ENCODE measurements at regions not wholly inside any gene's neighbourhood (a gene's known extent, or its start where the extent isn't known, plus 50 kb on each side); places are given as distances from the start of the nearest gene placed in this dataset.
"Not testable (repeated sequence)": the region's sequence is repeated elsewhere in the genome, so short reads cannot be mapped to it uniquely, and the experiment has no call there.

- no peak overlapping the region for H3K27ac ChIP-seq (ENCODE audit: low read depth, low read length)
- H3K4me1 ChIP-seq (ENCODE audit: control insufficient read depth, insufficient read depth, low read length), result no peaks in the 10 kb centered on the region
These were observed 110.6 kb upstream of the ADAMTS3 start for GRCh38 chr4:72679666-72680065.

GRCh38 chr4:72677886-72678285 lies 108.9 kb upstream of the ADAMTS3 start:
- Histone ChIP-seq H3K4me1 (ENCODE audit: control insufficient read depth, insufficient read depth, low read length) (no peaks in the 10 kb centered on the region), H3K4me3 (ENCODE audit: low read depth, low read length) (no peak overlapping the region), H3K27ac (ENCODE audit: low read depth, low read length) (no peak overlapping the region), H3K9me3 (ENCODE audit: control insufficient read depth, insufficient read depth, low read length) (no peaks in the 10 kb centered on the region), H3K27me3 (ENCODE audit: control insufficient read depth, insufficient read depth, low read length) (no peaks in the 10 kb centered on the region), H3K9ac (ENCODE audit: low read depth, low read length) (no peak overlapping the region), H3K36me3 (ENCODE audit: control insufficient read depth, insufficient read depth, low read length) (no peaks in the 10 kb centered on the region)

More at GRCh38 chr4:72679666-72680065, 110.6 kb upstream of the ADAMTS3 start:
- Histone ChIP-seq H3K27me3 (ENCODE audit: control insufficient read depth, insufficient read depth, low read length) (no peaks in the 10 kb centered on the region), H3K4me3 (ENCODE audit: low read depth, low read length) (no peak overlapping the region), H3K9ac (ENCODE audit: low read depth, low read length) (no peak overlapping the region), H3K9me3 (ENCODE audit: control insufficient read depth, insufficient read depth, low read length) (no peaks in the 10 kb centered on the region), H3K36me3 (ENCODE audit: control insufficient read depth, insufficient read depth, low read length) (no peaks in the 10 kb centered on the region)

- H3K4me3 ChIP-seq (ENCODE audit: low read depth, low read length), result no peak overlapping the region
- H3K36me3 ChIP-seq (ENCODE audit: control insufficient read depth, insufficient read depth, low read length), result no peaks in the 10 kb centered on the region
- no peaks in the 10 kb centered on the region for H3K9me3 ChIP-seq (ENCODE audit: control insufficient read depth, insufficient read depth, low read length)
- no peak overlapping the region for H3K27ac ChIP-seq (ENCODE audit: low read depth, low read length)
- H3K27me3 ChIP-seq (ENCODE audit: control insufficient read depth, insufficient read depth, low read length), result no peaks in the 10 kb centered on the region
- H3K9ac ChIP-seq (ENCODE audit: low read depth, low read length), result no peak overlapping the region
- no peaks in the 10 kb centered on the region for H3K4me1 ChIP-seq (ENCODE audit: control insufficient read depth, insufficient read depth, low read length)
These were observed 108.2 kb upstream of the ADAMTS3 start for GRCh38 chr4:72677265-72677664.

GRCh38 chr4:72671980-72672379 lies 103.0 kb upstream of the ADAMTS3 start:
- H3K9ac ChIP-seq (ENCODE audit: low read depth, low read length), result no peak overlapping the region
- no peaks in the 10 kb centered on the region for H3K36me3 ChIP-seq (ENCODE audit: control insufficient read depth, insufficient read depth, low read length)
- H3K27me3 ChIP-seq (ENCODE audit: control insufficient read depth, insufficient read depth, low read length), result no peaks in the 10 kb centered on the region
- no peak overlapping the region for H3K27ac ChIP-seq (ENCODE audit: low read depth, low read length)
- H3K4me3 ChIP-seq (ENCODE audit: low read depth, low read length), result no peak overlapping the region
- no peaks in the 10 kb centered on the region for H3K9me3 ChIP-seq (ENCODE audit: control insufficient read depth, insufficient read depth, low read length)
- peaks cover 6% of the 10 kb centered on the region; the same call in 1 of the 2 replicates for H3K4me1 ChIP-seq (ENCODE audit: control insufficient read depth, insufficient read depth, low read length)

GRCh38 chr4:72670521-72670920 lies 101.5 kb upstream of the ADAMTS3 start:
- H3K36me3 ChIP-seq (ENCODE audit: control insufficient read depth, insufficient read depth, low read length), result no peaks in the 10 kb centered on the region
- no peaks in the 10 kb centered on the region for H3K9me3 ChIP-seq (ENCODE audit: control insufficient read depth, insufficient read depth, low read length)
- H3K4me1 ChIP-seq (ENCODE audit: control insufficient read depth, insufficient read depth, low read length), result peaks cover 20% of the 10 kb centered on the region
- H3K4me3 ChIP-seq (ENCODE audit: low read depth, low read length), result no peak overlapping the region
- H3K27me3 ChIP-seq (ENCODE audit: control insufficient read depth, insufficient read depth, low read length), result no peaks in the 10 kb centered on the region
- no peak overlapping the region for H3K27ac ChIP-seq (ENCODE audit: low read depth, low read length)
- no peak overlapping the region for H3K9ac ChIP-seq (ENCODE audit: low read depth, low read length)

- Histone ChIP-seq H3K9me3 (ENCODE audit: control insufficient read depth, insufficient read depth, low read length) (no peaks in the 10 kb centered on the region), H3K4me3 (ENCODE audit: low read depth, low read length) (peak overlapping the region; percentile 3; the same call in 1 of the 2 replicates), H3K36me3 (ENCODE audit: control insufficient read depth, insufficient read depth, low read length) (no peaks in the 10 kb centered on the region), H3K27me3 (ENCODE audit: control insufficient read depth, insufficient read depth, low read length) (no peaks in the 10 kb centered on the region), H3K4me1 (ENCODE audit: control insufficient read depth, insufficient read depth, low read length) (peaks cover 51% of the 10 kb centered on the region), H3K27ac (ENCODE audit: low read depth, low read length) (no peak overlapping the region), H3K9ac (ENCODE audit: low read depth, low read length) (no peak overlapping the region)
These were observed 97.9 kb upstream of the ADAMTS3 start for GRCh38 chr4:72666910-72667309.

GRCh38 chr4:72665171-72665968 lies 96.3 kb upstream of the ADAMTS3 start:
- Histone ChIP-seq H3K36me3 (ENCODE audit: control insufficient read depth, insufficient read depth, low read length) (no peaks in the 10 kb centered on the region), H3K27me3 (ENCODE audit: control insufficient read depth, insufficient read depth, low read length) (no peaks in the 10 kb centered on the region), H3K27ac (ENCODE audit: low read depth, low read length) (peak overlapping the region; percentile 5), H3K4me3 (ENCODE audit: low read depth, low read length) (no peak overlapping the region), H3K9me3 (ENCODE audit: control insufficient read depth, insufficient read depth, low read length) (no peaks in the 10 kb centered on the region), H3K4me1 (ENCODE audit: control insufficient read depth, insufficient read depth, low read length) (peaks cover 51% of the 10 kb centered on the region), H3K9ac (ENCODE audit: low read depth, low read length) (no peak overlapping the region)

GRCh38 chr4:72663828-72664227 lies 94.8 kb upstream of the ADAMTS3 start:
- no peaks in the 10 kb centered on the region for H3K9me3 ChIP-seq (ENCODE audit: control insufficient read depth, insufficient read depth, low read length)

GRCh38 chr4:72661830-72662229 lies 92.8 kb upstream of the ADAMTS3 start:
- Histone ChIP-seq H3K27ac (ENCODE audit: low read depth, low read length) (no peak overlapping the region), H3K9ac (ENCODE audit: low read depth, low read length) (no peak overlapping the region), H3K36me3 (ENCODE audit: control insufficient read depth, insufficient read depth, low read length) (no peaks in the 10 kb centered on the region), H3K27me3 (ENCODE audit: control insufficient read depth, insufficient read depth, low read length) (no peaks in the 10 kb centered on the region), H3K9me3 (ENCODE audit: control insufficient read depth, insufficient read depth, low read length) (no peaks in the 10 kb centered on the region), H3K4me1 (ENCODE audit: control insufficient read depth, insufficient read depth, low read length) (peaks cover 44% of the 10 kb centered on the region), H3K4me3 (ENCODE audit: low read depth, low read length) (no peak overlapping the region)

More at GRCh38 chr4:72663828-72664227, 94.8 kb upstream of the ADAMTS3 start:
- H3K9ac ChIP-seq (ENCODE audit: low read depth, low read length), result no peak overlapping the region
- no peak overlapping the region for H3K4me3 ChIP-seq (ENCODE audit: low read depth, low read length)
- H3K27me3 ChIP-seq (ENCODE audit: control insufficient read depth, insufficient read depth, low read length), result no peaks in the 10 kb centered on the region
- H3K27ac ChIP-seq (ENCODE audit: low read depth, low read length), result peak overlapping the region; percentile 83
- no peaks in the 10 kb centered on the region for H3K36me3 ChIP-seq (ENCODE audit: control insufficient read depth, insufficient read depth, low read length)
- peaks cover 51% of the 10 kb centered on the region for H3K4me1 ChIP-seq (ENCODE audit: control insufficient read depth, insufficient read depth, low read length)

- no peaks in the 10 kb centered on the region for H3K4me1 ChIP-seq (ENCODE audit: control insufficient read depth, insufficient read depth, low read length)
- H3K9me3 ChIP-seq (ENCODE audit: control insufficient read depth, insufficient read depth, low read length), result peaks cover 6% of the 10 kb centered on the region
- H3K4me3 ChIP-seq (ENCODE audit: low read depth, low read length), result no peak overlapping the region
- H3K27ac ChIP-seq (ENCODE audit: low read depth, low read length), result no peak overlapping the region
- H3K36me3 ChIP-seq (ENCODE audit: control insufficient read depth, insufficient read depth, low read length), result no peaks in the 10 kb centered on the region
- no peak overlapping the region for H3K9ac ChIP-seq (ENCODE audit: low read depth, low read length)
- H3K27me3 ChIP-seq (ENCODE audit: control insufficient read depth, insufficient read depth, low read length), result no peaks in the 10 kb centered on the region
These were observed 72.6 kb upstream of the ADAMTS3 start for GRCh38 chr4:72641611-72642010.

GRCh38 chr4:72636866-72637265 lies 67.8 kb upstream of the ADAMTS3 start:
- not testable (repeated sequence) for H3K27me3 ChIP-seq (ENCODE audit: control insufficient read depth, insufficient read depth, low read length); H3K4me1 ChIP-seq (ENCODE audit: control insufficient read depth, insufficient read depth, low read length); H3K36me3 ChIP-seq (ENCODE audit: control insufficient read depth, insufficient read depth, low read length); H3K4me3 ChIP-seq (ENCODE audit: low read depth, low read length); H3K27ac ChIP-seq (ENCODE audit: low read depth, low read length); H3K9ac ChIP-seq (ENCODE audit: low read depth, low read length)
- peaks cover 16% of the 10 kb centered on the region for H3K9me3 ChIP-seq (ENCODE audit: control insufficient read depth, insufficient read depth, low read length)

All from HUES48 (cell line).